SK-N-SH (cell line): ENCODE measurements at regions not wholly inside any gene's neighbourhood (a gene's known extent, or its start where the extent isn't known, plus 50 kb on each side); places are given as distances from the start of the nearest gene placed in this dataset.

Experiments
- CTCF ChIP-seq: fragments of 200-600 bp; sonication (generic); IDR thresholded peaks from 2 replicates; pipeline ENCODE4 v1.6.1; 2017; ENCODE audit warnings: antibody characterized with exemption, mild to moderate bottlenecking, moderate library complexity
- EP300 ChIP-seq, 2 experiments: IDR thresholded peaks; 2 replicates each; pipeline versions ENCODE4 v1.4.0 to v1.6.1; 2012; ENCODE audit warnings: borderline replicate concordance in 1 of 2, low read depth in 1 of 2, low read length in 1 of 2
- EZH2phosphoT487 ChIP-seq: fragments of 200-600 bp; sonication (generic); IDR thresholded peaks from 2 replicates; pipeline ENCODE4 v1.6.1; 2017; ENCODE audit warnings: low read depth, mixed run types, mild to moderate bottlenecking, antibody characterized with exemption, moderate library complexity, borderline replicate concordance
- RAD21 ChIP-seq: IDR thresholded peaks from 2 replicates; pipeline ENCODE4 v1.6.1; 2012; ENCODE audit warnings: mild to moderate bottlenecking, low read length
- REST ChIP-seq: IDR thresholded peaks from 2 replicates; pipeline ENCODE4 v1.6.1; 2012; ENCODE audit warnings: mild to moderate bottlenecking, low read depth, low read length, moderate library complexity
- RFX5 ChIP-seq: IDR thresholded peaks from 2 replicates; pipeline ENCODE4 v1.6.1; 2012; ENCODE audit warnings: mild to moderate bottlenecking, improper control_type of control experiment, low read length
- SMC3 ChIP-seq: IDR thresholded peaks from 2 replicates; pipeline ENCODE4 v1.6.1; 2012; ENCODE audit warnings: low read depth, low read length, improper control_type of control experiment
- YY1 ChIP-seq: IDR thresholded peaks from 2 replicates; pipeline ENCODE4 v1.4.0; 2012; ENCODE audit warnings: low read depth, mild to moderate bottlenecking

- TF ChIP-seq EZH2phosphoT487 (no peak), SMC3 (no peak), CTCF (no peak), RFX5 (no peak), RAD21 (no peak), EP300 (IDR thresholded peaks at IDR 0.05; ENCODE audit: borderline replicate concordance in 1 of 2, low read depth in 1 of 2, low read length in 1 of 2) (no peak), REST (no peak), YY1 (no peak)
These were observed 366.2 kb upstream of the ID2 start for GRCh38 chr2:8315531-8316165.
